Spleen (tissue), 11 donors: ENCODE measurements at regions not wholly inside any gene's neighbourhood (a gene's known extent, or its start where the extent isn't known, plus 50 kb on each side); places are given as distances from the start of the nearest gene placed in this dataset.

Source experiments
- DNase-seq: peaks from one replicate; pipeline ENCODE4 v3.0.0-alpha.2; 2020
- H3K27ac ChIP-seq, 8 donors: fragments of 200-600 bp; sonication (generic) in 7 of 8; 1 replicate in 4 of 8; 2 replicates in 4 of 8; pipeline versions ENCODE4 v1.5.0 to v1.8.0; 2016 to 2021; ENCODE audit warnings: inconsistent platforms in 4 of 8, mild to moderate bottlenecking in 4 of 8, moderate library complexity in 1 of 8
- H3K27me3 ChIP-seq, 7 donors: fragments of 200-600 bp; sonication (generic) in 6 of 7; replicated peaks in 1 of 7; 1 replicate in 4 of 7; 2 replicates in 3 of 7; pipeline versions ENCODE4 v1.5.0 to v1.8.0; 2016 to 2021; ENCODE audit warnings: inconsistent platforms in 3 of 7, mild to moderate bottlenecking in 1 of 7
- H3K36me3 ChIP-seq, 6 donors: fragments of 200-600 bp; sonication (generic) in 5 of 6; 1 replicate in 4 of 6; 2 replicates in 2 of 6; pipeline versions ENCODE4 v1.5.0 to v1.8.0; 2016 to 2021; ENCODE audit warnings: inconsistent platforms in 2 of 6
- H3K4me1 ChIP-seq, 6 donors: fragments of 200-600 bp; sonication (generic) in 5 of 6; 1 replicate in 3 of 6; 2 replicates in 3 of 6; pipeline versions ENCODE4 v1.5.0 to v1.8.0; 2016 to 2021; ENCODE audit warnings: inconsistent platforms in 3 of 6
- H3K4me3 ChIP-seq, 8 donors: fragments of 200-600 bp; sonication (generic) in 7 of 8; 1 replicate in 4 of 8; 2 replicates in 4 of 8; pipeline versions ENCODE4 v1.5.0 to v1.8.0; 2016 to 2021; ENCODE audit warnings: inconsistent platforms in 4 of 8, mild to moderate bottlenecking in 4 of 8, moderate library complexity in 2 of 8
- H3K9me3 ChIP-seq, 8 donors: fragments of 200-600 bp; sonication (generic) in 7 of 8; 1 replicate in 4 of 8; 2 replicates in 4 of 8; pipeline versions ENCODE4 v1.5.0 to v1.8.0; 2016 to 2021; ENCODE audit warnings: inconsistent platforms in 4 of 8
- CTCF ChIP-seq, 11 experiments: fragments of 200-600 bp in 7 of 11; fragments of 450-650 bp in 4 of 11; sonication (generic) in 4 of 11; IDR thresholded peaks in 8 of 11; conservative IDR thresholded peaks in 3 of 11; 1 replicate in 7 of 11; 2 replicates in 4 of 11; pipeline versions ENCODE4 v1.4.0 to v1.8.0; 2016 to 2021; ENCODE audit warnings: antibody characterized with exemption in 11 of 11, inconsistent platforms in 4 of 11, mild to moderate bottlenecking in 1 of 11
- POLR2A ChIP-seq, 3 donors: fragments of 450-650 bp; IDR thresholded peaks; one replicate each; pipeline ENCODE4 v1.5.1; 2017; ENCODE audit warnings: antibody characterized with exemption in 3 of 3, mild to moderate bottlenecking in 1 of 3
- POLR2AphosphoS5 ChIP-seq, 3 donors: sonication (generic); formaldehyde crosslinking; IDR thresholded peaks; one replicate each; pipeline ENCODE4 v1.5.1; 2017; ENCODE audit warnings: antibody characterized with exemption in 3 of 3
- WGBS, 5 donors: extraction: QIAGEN DNeasy Blood & Tissue Kit in 3 of 5; methylation state at CpG; one replicate each; pipeline versions ENCODE4 v1.1.5 to v1.1.7; 2013 to 2018; 5-methylcytosine and 5-hydroxymethylcytosine counted together
- intact Hi-C: fragments of 100-400 bp; cut with DNase I; formaldehyde crosslinking; loops from one replicate; pipeline ENCODE4 v1.15.0; 2023; ENCODE audit warnings: low total_unique reads
- donor health status: healthy with polysubstance abuse.
- donor health status: DM: no; HTN: no; CAD: no; lungs with moderate emphysema.
- donor health status: DM: no; HTN: no; CAD: no.
- donor health status: Bipolar disorder and iron deficiency.
- donor health status: healthy.
- donor health status: DM: no; HTN: no; CAD: no.
- donor health status: DM: yes; HTN: yes; CAD: no.

- no peak for DNase-seq
- intact Hi-C loops: no loop called here
- no peak for TF ChIP-seq POLR2AphosphoS5 (IDR thresholded peaks at IDR 0.05)
- no peak for TF ChIP-seq POLR2A (IDR thresholded peaks at IDR 0.05)
- no peak for TF ChIP-seq CTCF (IDR thresholded peaks at IDR 0.05 in 8 of 11, conservative IDR thresholded peaks at IDR 0.05 in 3 of 11)
- H3K27me3 ChIP-seq: no peaks in the 10 kb centered on the region
- 47 to 70% (median 60%) methylated on average over 3 of the region's 3 CpGs for WGBS, 5 donors
- no peaks in the 10 kb centered on the region for H3K9me3 ChIP-seq
- no peaks in the 10 kb centered on the region for H3K4me1 ChIP-seq
- no peak overlapping the region for H3K4me3 ChIP-seq
- no peak overlapping the region for H3K27ac ChIP-seq
- no peaks in the 10 kb centered on the region for H3K36me3 ChIP-seq
These were observed 719.5 kb downstream of the BCL11A start for GRCh38 chr2:59833941-59834340.

GRCh38 chr2:59830601-59831000 is 722.9 kb downstream of the BCL11A start:
- DNase-seq: no peak
- Histone ChIP-seq H3K4me1 (no peaks in the 10 kb centered on the region), H3K27me3 (no peaks in the 10 kb centered on the region), H3K36me3 (no peaks in the 10 kb centered on the region), H3K9me3 (no peaks in the 10 kb centered on the region), H3K27ac (no peak overlapping the region), H3K4me3 (no peak overlapping the region)
- WGBS, 5 donors: 74 to 94% (median 87%) methylated on average over 6 of the region's 6 CpGs
- intact Hi-C loops: no loop called here
- TF ChIP-seq CTCF (IDR thresholded peaks at IDR 0.05 in 8 of 11, conservative IDR thresholded peaks at IDR 0.05 in 3 of 11) (no peak), POLR2AphosphoS5 (IDR thresholded peaks at IDR 0.05) (no peak)

- Histone ChIP-seq H3K27me3 (no peaks in the 10 kb centered on the region), H3K4me1 (no peaks in the 10 kb centered on the region), H3K36me3 (no peaks in the 10 kb centered on the region), H3K27ac (no peak overlapping the region), H3K4me3 (no peak overlapping the region), H3K9me3 (no peaks in the 10 kb centered on the region)
- WGBS, 5 donors: 90 to 94% (median 92%) methylated on average over 5 of the region's 5 CpGs
- TF ChIP-seq CTCF (IDR thresholded peaks at IDR 0.05 in 8 of 11, conservative IDR thresholded peaks at IDR 0.05 in 3 of 11): no peak
- TF ChIP-seq POLR2AphosphoS5 (IDR thresholded peaks at IDR 0.05): no peak
- no peak for TF ChIP-seq POLR2A (IDR thresholded peaks at IDR 0.05)
- intact Hi-C loops: no loop called here
- no peak for DNase-seq
These were observed 725.8 kb downstream of the BCL11A start for GRCh38 chr2:59827677-59828076.

GRCh38 chr2:59826177-59826576 is 727.3 kb downstream of the BCL11A start:
- Histone ChIP-seq H3K27ac (no peak overlapping the region), H3K27me3 (no peaks in the 10 kb centered on the region), H3K4me1 (no peaks in the 10 kb centered on the region), H3K4me3 (no peak overlapping the region), H3K9me3 (no peaks in the 10 kb centered on the region), H3K36me3 (no peaks in the 10 kb centered on the region)
- DNase-seq: no peak
- TF ChIP-seq POLR2AphosphoS5 (IDR thresholded peaks at IDR 0.05) (no peak), POLR2A (IDR thresholded peaks at IDR 0.05) (no peak), CTCF (IDR thresholded peaks at IDR 0.05 in 8 of 11, conservative IDR thresholded peaks at IDR 0.05 in 3 of 11) (no peak)
- 88 to 92% (median 90%) methylated on average over 2 of the region's 2 CpGs for WGBS, 5 donors
- intact Hi-C loops: no loop called here
